ENCODE measurements at regions not wholly inside any gene's neighbourhood (a gene's known extent, or its start where the extent isn't known, plus 50 kb on each side); places are given as distances from the start of the nearest gene placed in this dataset.
A peak's percentile ranks its signal among the peaks of the same experiment; 100 is the strongest.

- H3K27me3 ChIP-seq (ENCODE audit: low read length): no peaks in the 10 kb centered on the region
- H4K20me1 ChIP-seq (ENCODE audit: low read length): no peaks in the 10 kb centered on the region
- H3F3A ChIP-seq (ENCODE audit: low read length, unreplicated experiment): no peaks in the 10 kb centered on the region
- ChIA-PET POLR2A (ENCODE audit: unreplicated experiment) (no interaction called here), CTCF (interaction anchor here (0.6 kb wide), 1 partner anchor 28 kb away, joined by 3 read pairs; no protein-coding TSS in a partner anchor)
- H3K36me3 ChIP-seq (ENCODE audit: low read depth, low read length): no peaks in the 10 kb centered on the region
- DNase-seq (no peak), ATAC-seq (no peak)
- no peaks in the 10 kb centered on the region for H3K79me2 ChIP-seq (ENCODE audit: low read length)
- H3K9ac ChIP-seq (ENCODE audit: low read length): no peak overlapping the region
- no peaks in the 10 kb centered on the region for H3K9me3 ChIP-seq (ENCODE audit: low read length)
- TF ChIP-seq CTCF (conservative IDR thresholded peaks at IDR 0.05; ENCODE audit: low read depth, low read length) (no peak), EZH2 (IDR thresholded peaks at IDR 0.05; ENCODE audit: low read length, unreplicated experiment) (no peak), EZH2phosphoT487 (IDR thresholded peaks at IDR 0.05; ENCODE audit: borderline replicate concordance, low read length) (no peak)
- no peaks in the 10 kb centered on the region for H3K9me2 ChIP-seq (replicated peaks; ENCODE audit: low read length)
- H3K4me2 ChIP-seq (ENCODE audit: low read length): no peak overlapping the region
- no peak overlapping the region for H3K27ac ChIP-seq (ENCODE audit: low read length)
- intact Hi-C loops (cut with micrococcal nuclease): loop anchor here (10.0 kb wide), 1 partner anchor 234 kb away; no protein-coding TSS in a partner anchor
- H2AFZ ChIP-seq (ENCODE audit: low read length): no peak overlapping the region
- H3K4me1 ChIP-seq (ENCODE audit: insufficient read depth, low read length): no peaks in the 10 kb centered on the region
- no peak overlapping the region for H3K4me3 ChIP-seq (ENCODE audit: low read length)
- BruUV-seq (replicated peaks): no TSS peak
Measured at GRCh38 chr13:82740442-82740841, 1141.8 kb downstream of the SLITRK1 start.

GRCh38 chr13:82739881-82740280, 1142.4 kb downstream of the SLITRK1 start:
- intact Hi-C loops (cut with micrococcal nuclease): loop anchor here (10.0 kb wide), 1 partner anchor 235 kb away; no protein-coding TSS in a partner anchor
- Histone ChIP-seq H3K79me2 (ENCODE audit: low read length) (no peaks in the 10 kb centered on the region), H3K27me3 (ENCODE audit: low read length) (no peaks in the 10 kb centered on the region), H3K4me2 (ENCODE audit: low read length) (no peak overlapping the region), H3K9me2 (replicated peaks; ENCODE audit: low read length) (no peaks in the 10 kb centered on the region), H2AFZ (ENCODE audit: low read length) (no peak overlapping the region), H3K4me3 (ENCODE audit: low read length) (no peak overlapping the region), H3K27ac (ENCODE audit: low read length) (no peak overlapping the region), H3K9me3 (ENCODE audit: low read length) (no peaks in the 10 kb centered on the region), H3K9ac (ENCODE audit: low read length) (no peak overlapping the region), H3K36me3 (ENCODE audit: low read depth, low read length) (no peaks in the 10 kb centered on the region), H3F3A (ENCODE audit: low read length, unreplicated experiment) (no peaks in the 10 kb centered on the region), H3K4me1 (ENCODE audit: insufficient read depth, low read length) (no peaks in the 10 kb centered on the region), H4K20me1 (ENCODE audit: low read length) (no peaks in the 10 kb centered on the region)
- no TSS peak for BruUV-seq (replicated peaks)
- POLR2A ChIA-PET (ENCODE audit: unreplicated experiment): interaction anchor here (0.6 kb wide), 1 partner anchor 174 kb away, joined by 9 read pairs; no protein-coding TSS in a partner anchor
- peak; percentile 28 for DNase-seq
- no peak for TF ChIP-seq EZH2phosphoT487 (IDR thresholded peaks at IDR 0.05; ENCODE audit: borderline replicate concordance, low read length)
- no peak for TF ChIP-seq EZH2 (IDR thresholded peaks at IDR 0.05; ENCODE audit: low read length, unreplicated experiment)
- peak; percentile 54; the same call in 1 of the 2 replicates for TF ChIP-seq CTCF (conservative IDR thresholded peaks at IDR 0.05; ENCODE audit: low read depth, low read length)
- peak; percentile 56 for ATAC-seq
- CTCF ChIA-PET: interaction anchor here (0.6 kb wide), 1 partner anchor 28 kb away, joined by 3 read pairs; no protein-coding TSS in a partner anchor

GRCh38 chr13:82729401-82729800, 1152.9 kb downstream of the SLITRK1 start:
- POLR2A ChIA-PET (ENCODE audit: unreplicated experiment): no interaction called here
- H3K36me3 ChIP-seq (ENCODE audit: low read depth, low read length): no peaks in the 10 kb centered on the region
- H4K20me1 ChIP-seq (ENCODE audit: low read length): no peaks in the 10 kb centered on the region
- H3K4me3 ChIP-seq (ENCODE audit: low read length): no peak overlapping the region
- no peaks in the 10 kb centered on the region for H3F3A ChIP-seq (ENCODE audit: low read length, unreplicated experiment)
- H3K79me2 ChIP-seq (ENCODE audit: low read length): no peaks in the 10 kb centered on the region
- H3K4me1 ChIP-seq (ENCODE audit: insufficient read depth, low read length): peaks cover 11% of the 10 kb centered on the region
- TF ChIP-seq EZH2phosphoT487 (IDR thresholded peaks at IDR 0.05; ENCODE audit: borderline replicate concordance, low read length): no peak
- TF ChIP-seq EZH2 (IDR thresholded peaks at IDR 0.05; ENCODE audit: low read length, unreplicated experiment): no peak
- TF ChIP-seq CTCF (conservative IDR thresholded peaks at IDR 0.05; ENCODE audit: low read depth, low read length): no peak
- intact Hi-C loops (cut with micrococcal nuclease): no loop called here
- CTCF ChIA-PET: no interaction called here
- no peak overlapping the region for H3K27ac ChIP-seq (ENCODE audit: low read length)
- DNase-seq (no peak), ATAC-seq (no peak)
- BruUV-seq (replicated peaks): no TSS peak
- H3K27me3 ChIP-seq (ENCODE audit: low read length): no peaks in the 10 kb centered on the region
- H3K9me2 ChIP-seq (replicated peaks; ENCODE audit: low read length): no peaks in the 10 kb centered on the region
- H3K4me2 ChIP-seq (ENCODE audit: low read length): no peak overlapping the region
- no peaks in the 10 kb centered on the region for H3K9me3 ChIP-seq (ENCODE audit: low read length)
- H2AFZ ChIP-seq (ENCODE audit: low read length): no peak overlapping the region
- no peak overlapping the region for H3K9ac ChIP-seq (ENCODE audit: low read length)
